ENCODE measurements at regions not wholly inside any gene's neighbourhood (a gene's known extent, or its start where the extent isn't known, plus 50 kb on each side); places are given as distances from the start of the nearest gene placed in this dataset.
"Not testable (repeated sequence)": the region's sequence is repeated elsewhere in the genome, so short reads cannot be mapped to it uniquely, and the experiment has no call there.

DNA sequence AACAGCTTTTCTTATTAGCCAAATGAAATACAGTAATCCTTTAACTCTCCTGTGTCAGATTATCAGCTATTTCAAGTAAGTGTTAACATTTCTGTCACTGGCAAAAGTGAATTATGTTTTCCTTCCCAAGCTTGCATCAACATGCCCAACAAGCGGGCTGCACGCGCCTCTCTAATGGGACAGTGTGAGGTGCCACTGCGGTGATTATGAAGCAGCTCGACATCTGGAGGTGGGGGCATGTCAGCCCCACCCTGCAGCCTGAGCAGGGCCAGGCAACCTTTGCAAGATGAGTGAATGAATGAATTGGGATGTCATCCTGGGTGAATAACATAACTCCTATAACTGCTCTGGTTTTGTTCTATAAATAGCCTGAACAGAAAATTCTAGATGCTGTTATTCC lies 301.4 kb downstream of the ZNF326 start:
- Histone ChIP-seq H3K36me3 (no peaks in the 10 kb centered on the region), H3K27ac (no peak overlapping the region), H3K27me3 (no peaks in the 10 kb centered on the region), H3K4me3 (no peak overlapping the region), H3K9me3 (no peaks in the 10 kb centered on the region), H3K4me1 (no peaks in the 10 kb centered on the region)
- intact Hi-C loops (cut with DNase I; ENCODE audit: low total_unique reads), result no loop called here
- TF ChIP-seq POLR2A (IDR thresholded peaks at IDR 0.05) (no peak), POLR2AphosphoS5 (IDR thresholded peaks at IDR 0.05) (no peak)
- TF ChIP-seq, protein P1, sequence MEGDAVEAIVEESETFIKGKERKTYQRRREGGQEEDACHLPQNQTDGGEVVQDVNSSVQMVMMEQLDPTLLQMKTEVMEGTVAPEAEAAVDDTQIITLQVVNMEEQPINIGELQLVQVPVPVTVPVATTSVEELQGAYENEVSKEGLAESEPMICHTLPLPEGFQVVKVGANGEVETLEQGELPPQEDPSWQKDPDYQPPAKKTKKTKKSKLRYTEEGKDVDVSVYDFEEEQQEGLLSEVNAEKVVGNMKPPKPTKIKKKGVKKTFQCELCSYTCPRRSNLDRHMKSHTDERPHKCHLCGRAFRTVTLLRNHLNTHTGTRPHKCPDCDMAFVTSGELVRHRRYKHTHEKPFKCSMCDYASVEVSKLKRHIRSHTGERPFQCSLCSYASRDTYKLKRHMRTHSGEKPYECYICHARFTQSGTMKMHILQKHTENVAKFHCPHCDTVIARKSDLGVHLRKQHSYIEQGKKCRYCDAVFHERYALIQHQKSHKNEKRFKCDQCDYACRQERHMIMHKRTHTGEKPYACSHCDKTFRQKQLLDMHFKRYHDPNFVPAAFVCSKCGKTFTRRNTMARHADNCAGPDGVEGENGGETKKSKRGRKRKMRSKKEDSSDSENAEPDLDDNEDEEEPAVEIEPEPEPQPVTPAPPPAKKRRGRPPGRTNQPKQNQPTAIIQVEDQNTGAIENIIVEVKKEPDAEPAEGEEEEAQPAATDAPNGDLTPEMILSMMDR (IDR thresholded peaks at IDR 0.05), result no peak
- no peak for DNase-seq (ENCODE audit: low spot score in 2 of 2)

DNA sequence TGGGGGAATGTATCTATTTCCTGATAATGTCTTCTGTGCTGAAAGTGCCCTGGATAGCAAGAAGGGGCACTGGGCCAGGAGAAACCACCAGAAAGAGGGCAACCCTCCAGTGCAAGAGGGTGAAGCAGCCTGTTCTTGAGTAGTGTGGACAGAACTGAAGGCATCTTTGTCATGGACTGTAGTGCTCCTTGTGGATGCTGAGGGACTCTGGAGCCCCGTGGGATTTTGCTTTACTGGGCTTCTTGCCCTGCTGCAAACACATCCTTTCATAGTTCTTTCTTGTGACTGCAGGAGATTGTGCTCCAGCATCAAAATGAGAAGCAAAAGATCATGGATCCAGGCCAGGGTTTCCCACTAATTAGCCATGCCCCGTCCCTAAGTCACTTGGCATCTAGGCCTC lies 300.6 kb downstream of the ZNF326 start:
- H3K36me3 ChIP-seq, result no peaks in the 10 kb centered on the region
- intact Hi-C loops (cut with DNase I; ENCODE audit: low total_unique reads), result no loop called here
- no peaks in the 10 kb centered on the region for H3K4me1 ChIP-seq
- no peak for DNase-seq (ENCODE audit: low spot score in 2 of 2)
- no peak overlapping the region for H3K27ac ChIP-seq
- TF ChIP-seq, protein P1 (IDR thresholded peaks at IDR 0.05), result no peak
- TF ChIP-seq POLR2AphosphoS5 (IDR thresholded peaks at IDR 0.05) (no peak), POLR2A (IDR thresholded peaks at IDR 0.05) (no peak)
- no peaks in the 10 kb centered on the region for H3K27me3 ChIP-seq
- no peaks in the 10 kb centered on the region for H3K9me3 ChIP-seq
- H3K4me3 ChIP-seq, result no peak overlapping the region

DNA sequence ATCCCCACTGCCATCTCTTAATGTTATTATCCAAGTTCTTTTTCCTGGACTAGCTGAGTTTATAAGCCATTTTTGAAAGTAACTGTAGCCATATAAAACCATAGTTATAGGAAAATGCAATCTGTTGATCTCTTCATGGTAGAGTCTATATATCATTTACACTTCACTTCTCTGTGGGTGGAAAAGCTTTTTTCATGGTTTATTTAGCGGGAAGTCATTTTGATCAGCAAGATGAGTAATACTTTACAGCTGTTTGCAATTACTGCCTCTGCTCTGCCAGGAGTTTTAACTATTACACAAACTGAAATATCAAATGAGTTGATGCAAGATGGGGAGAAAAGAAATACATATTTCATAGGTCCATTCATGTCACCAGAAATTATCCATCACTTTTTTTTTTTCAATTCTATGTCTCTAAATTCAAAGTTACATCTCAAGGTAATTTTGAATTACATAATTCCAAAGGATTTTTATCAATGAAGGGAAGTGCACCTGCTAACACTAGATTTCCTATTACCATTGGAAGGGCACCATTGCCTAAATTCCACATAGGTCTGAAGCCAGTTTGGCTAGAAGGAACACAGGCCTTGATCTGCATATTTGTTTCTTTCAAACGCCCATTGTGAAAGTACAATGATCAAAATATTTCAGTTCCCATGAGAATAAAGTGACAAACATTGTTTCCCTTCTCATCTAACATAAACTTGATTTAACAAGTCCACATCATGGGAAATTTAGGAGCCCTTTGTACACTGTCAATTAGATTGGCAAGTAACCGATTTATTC lies 296.7 kb downstream of the ZNF326 start:
- Histone ChIP-seq H3K4me1 (no peaks in the 10 kb centered on the region), H3K36me3 (no peaks in the 10 kb centered on the region), H3K27ac (no peak overlapping the region), H3K27me3 (no peaks in the 10 kb centered on the region), H3K9me3 (no peaks in the 10 kb centered on the region), H3K4me3 (no peak overlapping the region)
- DNase-seq (ENCODE audit: low spot score in 2 of 2), result no peak
- intact Hi-C loops (cut with DNase I; ENCODE audit: low total_unique reads), result no loop called here
- TF ChIP-seq POLR2A (IDR thresholded peaks at IDR 0.05), result no peak
- TF ChIP-seq POLR2AphosphoS5 (IDR thresholded peaks at IDR 0.05), result no peak
- TF ChIP-seq, protein P1 (IDR thresholded peaks at IDR 0.05), result no peak

DNA sequence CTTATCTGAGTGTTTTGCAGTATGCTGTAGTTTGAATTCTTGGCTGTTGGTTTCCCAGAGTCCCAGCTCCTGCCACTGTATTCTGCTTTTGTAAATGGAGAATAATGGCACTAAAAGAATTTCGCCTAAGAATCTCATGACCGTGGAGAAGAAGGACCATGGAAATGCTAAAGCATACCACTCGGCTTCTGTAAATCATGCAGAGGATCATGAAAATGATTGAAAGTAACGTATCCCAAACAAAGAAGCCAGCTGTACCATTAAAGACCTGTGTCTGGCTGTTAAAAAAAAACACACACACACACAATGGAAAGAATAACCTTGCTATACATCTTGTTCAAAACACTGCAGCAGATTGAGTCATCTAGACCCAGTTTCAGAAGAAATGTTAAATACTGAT lies 287.9 kb downstream of the ZNF326 start:
- H3K27me3 ChIP-seq, result no peaks in the 10 kb centered on the region
- H3K27ac ChIP-seq, result no peak overlapping the region
- no peak for DNase-seq (ENCODE audit: low spot score in 2 of 2)
- H3K4me1 ChIP-seq, result no peaks in the 10 kb centered on the region
- H3K36me3 ChIP-seq, result no peaks in the 10 kb centered on the region
- H3K9me3 ChIP-seq, result no peaks in the 10 kb centered on the region
- no peak overlapping the region for H3K4me3 ChIP-seq
- intact Hi-C loops (cut with DNase I; ENCODE audit: low total_unique reads), result no loop called here
- TF ChIP-seq POLR2A (IDR thresholded peaks at IDR 0.05) (no peak), POLR2AphosphoS5 (IDR thresholded peaks at IDR 0.05) (no peak)
- TF ChIP-seq, protein P1 (IDR thresholded peaks at IDR 0.05), result no peak

DNA sequence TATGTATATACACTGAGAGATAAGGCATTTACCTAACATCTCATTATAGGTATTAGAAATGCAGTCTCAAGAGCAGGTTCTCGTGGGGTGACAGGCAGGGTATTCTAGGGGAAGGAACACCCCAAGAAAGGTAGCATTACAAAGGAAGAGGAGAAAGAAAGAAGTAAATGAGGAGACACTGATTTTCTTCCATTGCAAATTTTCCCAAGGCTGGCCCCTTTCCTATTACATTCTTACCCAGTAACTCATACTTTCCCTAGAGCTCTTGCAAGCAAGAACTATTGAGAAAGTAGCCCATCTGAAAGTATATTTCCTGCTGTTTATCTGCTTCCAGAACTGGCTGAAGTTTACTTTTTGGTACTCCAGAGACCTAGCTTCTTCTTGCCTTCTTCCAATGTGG lies 287.0 kb downstream of the ZNF326 start:
- H3K36me3 ChIP-seq; DNase-seq (ENCODE audit: low spot score in 2 of 2); H3K9me3 ChIP-seq; H3K27ac ChIP-seq; H3K4me3 ChIP-seq; H3K27me3 ChIP-seq; intact Hi-C loops (cut with DNase I; ENCODE audit: low total_unique reads); H3K4me1 ChIP-seq: not testable (repeated sequence)

All from breast epithelium (tissue), 4 donors.